ENCODE measurements at regions not wholly inside any gene's neighbourhood (a gene's known extent, or its start where the extent isn't known, plus 50 kb on each side); places are given as distances from the start of the nearest gene placed in this dataset.

GRCh38 chr5:110851357-110851756, 112.5 kb downstream of the SLC25A46 start:
- TF ChIP-seq CTCF (IDR thresholded peaks at IDR 0.05; ENCODE audit: low read length) (no peak), EZH2 (IDR thresholded peaks at IDR 0.05; ENCODE audit: borderline replicate concordance, low read length) (no peak)
